ENCODE measurements at regions not wholly inside any gene's neighbourhood (a gene's known extent, or its start where the extent isn't known, plus 50 kb on each side); places are given as distances from the start of the nearest gene placed in this dataset.

DNA sequence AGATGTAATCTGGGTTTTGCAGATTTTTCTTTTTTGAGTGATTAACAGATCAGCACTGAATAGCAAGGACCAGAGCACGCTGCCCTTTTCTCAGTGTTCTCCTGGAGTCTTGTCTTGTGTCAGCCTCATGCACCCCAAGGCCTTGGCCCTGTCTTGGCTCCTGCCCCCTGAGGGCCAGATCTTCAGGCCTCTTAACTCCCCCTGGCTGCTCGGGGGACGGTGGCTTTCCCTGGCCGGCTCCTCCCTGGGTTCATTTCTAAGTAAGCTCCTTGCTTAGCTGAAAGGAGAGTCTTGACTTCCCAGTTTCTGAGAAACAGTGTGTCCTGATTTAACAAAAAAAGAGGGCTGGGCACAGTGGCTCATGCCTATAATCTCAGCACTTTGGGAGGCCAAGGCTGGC is 1139.3 kb downstream of the BRD1 start:
- DNase-seq (ENCODE audit: low read depth): no peak

DNA sequence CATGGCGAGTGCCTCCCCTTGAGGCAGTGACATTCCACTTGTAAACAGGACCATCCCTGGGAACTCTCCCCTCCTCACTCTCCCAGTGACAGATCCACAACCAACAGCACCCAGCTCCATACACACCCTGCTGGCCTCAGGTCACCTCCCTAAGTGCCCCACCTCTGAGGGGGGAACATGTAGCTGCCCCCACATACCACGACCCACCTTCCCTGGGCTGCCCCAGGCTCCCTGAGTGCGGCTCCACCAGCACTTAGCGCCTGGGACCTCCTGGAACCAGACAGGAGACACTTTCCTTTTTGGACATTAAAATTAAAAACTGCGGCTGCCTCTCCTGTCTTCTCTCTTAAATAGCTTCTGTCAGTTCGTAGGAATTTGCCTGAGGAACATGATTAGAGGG is 1140.1 kb downstream of the BRD1 start:
- no peak for DNase-seq (ENCODE audit: low read depth)

DNA sequence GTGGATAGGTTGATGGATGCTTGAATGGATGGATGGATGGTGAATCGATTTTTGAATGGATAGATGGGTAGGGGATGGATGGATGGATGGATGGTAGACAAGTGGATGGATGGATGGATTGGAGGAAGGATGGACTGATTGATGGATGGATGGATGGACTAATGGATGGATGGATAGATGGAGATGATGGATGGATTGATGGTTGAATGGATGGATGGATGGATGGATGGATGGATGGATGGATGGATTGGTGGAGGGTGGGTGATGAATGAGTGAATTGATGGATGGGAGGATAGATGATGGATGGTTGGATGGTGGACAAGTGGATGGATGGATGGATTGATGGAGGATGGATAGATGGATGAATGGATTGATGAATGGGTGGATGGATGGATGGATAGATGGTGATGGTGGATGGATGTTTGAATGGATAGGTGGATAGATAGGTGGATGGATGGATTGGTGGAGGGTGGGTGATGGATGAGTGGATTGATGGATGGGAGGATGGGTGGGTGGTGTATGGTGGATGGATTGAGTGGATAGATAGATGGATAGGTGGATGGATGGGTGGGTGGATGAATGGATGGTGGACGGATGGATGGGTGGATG is 1140.9 kb downstream of the BRD1 start:
- DNase-seq (ENCODE audit: low read depth): no peak

DNA sequence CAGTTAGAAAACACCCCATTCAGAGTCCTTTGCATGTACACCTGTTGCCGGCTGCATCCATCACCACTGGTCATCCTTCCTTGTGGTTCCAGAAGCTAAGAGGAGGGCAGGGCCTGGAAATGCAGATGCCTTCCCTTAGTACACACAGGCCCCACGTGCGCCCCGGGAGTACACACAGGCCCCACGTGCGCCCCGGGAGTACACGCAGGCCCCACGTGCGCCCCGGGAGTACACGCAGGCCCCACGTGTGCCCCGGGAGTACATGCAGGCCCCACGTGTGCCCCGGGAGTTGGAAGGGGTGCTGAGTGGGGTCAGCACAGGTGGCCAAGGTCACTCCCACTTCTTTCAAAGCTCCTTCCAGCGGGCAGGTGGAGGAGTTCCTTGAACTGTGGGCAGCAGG is 1141.9 kb downstream of the BRD1 start:
- DNase-seq (ENCODE audit: low read depth): no peak

DNA sequence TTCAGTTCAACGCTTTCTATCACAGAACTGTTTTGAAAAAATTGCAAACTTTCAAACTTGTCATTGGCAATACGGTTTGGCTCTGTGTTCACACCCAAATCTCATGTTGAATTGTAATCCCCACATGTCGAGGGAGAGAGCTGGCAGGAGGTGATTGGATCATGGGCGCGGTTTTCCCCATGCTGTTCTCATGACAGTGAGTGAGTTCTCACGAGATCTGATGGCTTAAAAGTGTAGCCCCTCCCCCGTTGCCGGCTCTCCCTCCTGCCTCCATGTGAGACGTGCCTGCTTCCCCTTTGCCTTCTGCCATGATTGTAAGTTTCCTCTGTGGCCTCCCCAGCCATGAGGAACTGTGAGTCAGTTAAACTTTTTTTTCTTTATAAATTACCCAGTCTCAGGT is 1144.0 kb downstream of the BRD1 start:
- no peak for DNase-seq (ENCODE audit: low read depth)

DNA sequence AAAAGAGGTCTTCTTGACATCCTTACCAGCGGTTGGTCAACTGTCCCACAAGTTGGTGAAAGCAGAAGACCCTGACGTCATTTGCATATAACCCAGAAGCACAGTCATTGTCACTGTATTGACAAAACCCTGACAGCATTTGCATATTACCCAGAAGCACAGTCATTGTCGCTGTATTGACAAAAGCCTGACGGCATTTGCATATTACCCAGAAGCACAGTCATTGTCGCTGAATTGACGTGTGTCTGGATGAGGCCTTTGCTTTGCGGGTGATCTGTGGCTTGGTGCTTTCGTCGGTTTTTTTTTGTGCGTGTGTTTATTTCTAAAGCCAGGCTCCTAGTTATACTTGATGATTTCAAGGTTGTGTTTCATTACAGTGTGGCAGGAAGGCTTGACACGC is 1145.2 kb downstream of the BRD1 start:
- DNase-seq (ENCODE audit: low read depth): no peak

DNA sequence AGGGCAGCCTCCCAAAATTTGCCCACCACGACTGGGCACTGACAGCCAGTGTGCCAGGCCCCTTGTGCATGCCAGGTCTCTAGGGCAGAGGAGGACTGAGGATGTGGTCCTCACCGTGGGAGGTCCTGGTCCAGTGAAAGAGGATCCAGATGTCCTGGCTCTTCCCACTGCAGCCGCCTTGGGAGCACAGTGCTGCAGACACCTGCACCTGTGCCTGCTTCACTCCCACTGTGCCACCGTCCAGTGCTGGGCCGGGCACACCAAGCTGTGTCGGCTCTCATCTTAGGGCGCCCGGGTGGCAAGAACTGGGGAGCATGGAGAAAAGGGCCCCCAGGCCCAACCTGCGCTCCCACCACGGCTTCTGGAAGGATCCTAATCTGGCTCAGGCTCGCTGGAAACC is 1147.1 kb downstream of the BRD1 start:
- DNase-seq (ENCODE audit: low read depth): no peak

DNA sequence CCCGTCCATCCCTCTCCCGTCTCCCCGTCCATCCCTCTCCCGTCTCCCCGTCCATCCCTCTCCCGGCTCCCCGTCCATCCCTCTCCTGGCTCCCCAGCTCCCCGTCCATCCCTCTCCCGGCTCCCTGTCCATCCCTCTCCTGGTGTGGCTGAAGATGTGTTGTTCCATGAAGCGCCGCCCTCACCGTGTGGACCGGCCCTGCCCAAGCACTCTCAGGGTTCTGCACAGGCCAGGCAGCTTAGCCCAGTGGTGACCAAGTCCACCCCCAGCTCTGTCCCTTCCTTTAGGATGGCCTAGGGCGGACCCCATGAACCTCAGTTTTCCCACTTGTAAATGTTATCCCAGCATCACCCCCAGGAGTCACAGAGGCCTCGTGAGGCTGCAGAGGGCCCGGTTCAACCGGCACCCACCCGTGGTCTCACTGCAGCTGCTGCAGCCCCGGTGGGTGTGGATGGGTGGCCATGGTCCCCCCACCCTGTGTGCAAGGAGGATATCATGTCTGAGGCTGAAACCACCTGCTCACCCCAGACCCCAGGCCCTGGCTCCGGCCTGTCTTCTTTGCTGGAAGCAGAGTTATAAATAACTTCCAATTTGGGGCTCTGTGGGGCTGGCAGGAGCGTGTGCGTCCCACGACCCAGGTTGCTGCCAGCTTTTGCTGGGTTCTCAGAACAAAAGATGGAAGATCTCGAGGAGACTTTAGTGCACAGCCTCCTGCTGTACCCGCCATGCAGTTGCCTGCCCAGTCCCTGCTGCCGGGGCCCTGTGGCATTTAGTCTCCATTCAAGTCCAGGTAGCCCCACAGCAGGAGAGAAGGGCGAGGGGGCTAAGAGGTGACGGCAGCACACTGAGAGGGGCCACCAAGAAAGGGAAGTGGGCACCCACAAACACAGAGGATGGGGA is 1147.8 kb downstream of the BRD1 start:
- no peak for DNase-seq (ENCODE audit: low read depth)

DNA sequence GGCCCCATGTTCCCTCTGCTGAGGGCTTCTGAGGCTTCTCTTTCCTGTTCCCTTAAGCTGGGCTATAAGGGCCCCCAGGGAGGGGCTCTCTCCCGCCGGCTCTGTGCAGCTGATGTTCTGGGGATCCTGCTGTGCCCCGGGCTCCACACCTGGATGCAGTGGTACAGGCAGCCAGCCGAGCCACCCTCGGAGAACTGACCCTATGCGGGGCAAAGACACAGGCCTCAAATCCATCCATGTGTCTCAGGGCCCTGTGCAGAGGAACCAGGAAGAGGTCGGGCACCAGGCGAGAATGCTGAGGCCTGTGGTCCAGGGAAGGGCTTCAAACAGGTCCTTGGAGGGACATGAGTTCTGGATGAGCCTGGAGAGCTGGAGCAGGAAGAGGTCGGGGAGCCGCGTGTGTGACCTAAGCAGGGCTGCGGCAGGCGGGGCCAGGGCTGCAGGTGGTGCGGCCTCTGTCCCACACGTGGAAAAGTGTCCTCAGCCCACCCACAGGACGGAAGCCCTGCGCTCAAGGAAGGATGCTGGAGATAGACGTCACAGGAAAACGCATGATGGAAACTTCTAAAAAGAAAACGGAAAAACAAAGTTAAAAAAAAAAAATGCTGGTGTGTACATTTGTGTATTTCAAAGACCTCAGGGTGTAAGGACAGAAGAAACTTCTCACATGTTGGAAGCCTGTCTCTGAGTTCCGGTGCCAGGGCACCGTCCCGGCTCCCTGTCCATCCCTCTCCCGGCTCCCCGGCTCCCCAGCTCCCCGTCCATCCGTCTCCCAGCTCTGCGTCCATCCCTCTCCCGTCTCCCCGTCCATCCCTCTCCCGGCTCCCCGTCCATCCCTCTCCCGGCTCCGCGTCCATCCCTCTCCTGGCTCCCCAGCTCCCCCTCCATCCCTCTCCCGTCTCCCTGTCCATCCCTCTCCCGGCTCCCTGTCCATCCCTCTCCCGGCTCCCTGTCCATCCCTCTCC is 1149.2 kb downstream of the BRD1 start:
- no peak for DNase-seq (ENCODE audit: low read depth)

DNA sequence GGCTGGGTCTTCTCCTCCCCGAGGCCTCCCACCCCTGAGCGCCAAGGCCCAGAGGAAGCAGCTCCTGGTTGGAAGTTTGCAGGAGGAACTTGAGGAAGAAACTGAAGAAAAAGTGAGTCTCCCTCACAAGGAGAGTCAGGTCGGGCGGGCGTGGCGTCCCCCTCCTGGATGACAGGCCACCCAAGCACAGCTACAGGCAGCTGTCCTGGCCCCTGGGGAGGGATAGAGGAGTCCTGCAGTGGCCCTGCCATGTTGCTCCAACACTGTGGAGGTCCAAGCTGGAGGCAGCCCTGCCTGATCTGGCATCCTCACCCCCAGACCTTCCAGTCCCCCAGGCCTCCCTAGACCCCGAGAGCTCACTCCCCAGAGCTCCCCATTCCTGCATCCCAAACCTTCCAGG is 1150.1 kb downstream of the BRD1 start:
- DNase-seq (ENCODE audit: low read depth): no peak

DNA sequence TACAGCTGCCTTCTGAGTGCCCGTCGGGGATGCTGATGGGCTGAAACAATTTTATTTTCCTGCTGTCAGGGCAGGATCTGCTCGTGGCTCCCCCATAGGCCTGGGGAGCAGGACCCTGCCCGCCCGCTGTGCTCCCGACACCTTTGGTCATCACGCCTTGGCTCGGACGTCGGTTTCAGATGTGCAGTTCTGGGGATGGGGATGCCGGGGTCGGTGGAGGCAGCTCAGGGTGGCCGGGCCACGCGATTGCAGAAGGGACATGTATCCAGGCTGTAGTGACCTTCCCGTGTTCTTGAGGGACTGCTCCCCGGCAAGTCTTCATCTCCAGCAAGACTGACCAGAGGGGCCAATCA is 1150.5 kb downstream of the BRD1 start:
- DNase-seq (ENCODE audit: low read depth): no peak

DNA sequence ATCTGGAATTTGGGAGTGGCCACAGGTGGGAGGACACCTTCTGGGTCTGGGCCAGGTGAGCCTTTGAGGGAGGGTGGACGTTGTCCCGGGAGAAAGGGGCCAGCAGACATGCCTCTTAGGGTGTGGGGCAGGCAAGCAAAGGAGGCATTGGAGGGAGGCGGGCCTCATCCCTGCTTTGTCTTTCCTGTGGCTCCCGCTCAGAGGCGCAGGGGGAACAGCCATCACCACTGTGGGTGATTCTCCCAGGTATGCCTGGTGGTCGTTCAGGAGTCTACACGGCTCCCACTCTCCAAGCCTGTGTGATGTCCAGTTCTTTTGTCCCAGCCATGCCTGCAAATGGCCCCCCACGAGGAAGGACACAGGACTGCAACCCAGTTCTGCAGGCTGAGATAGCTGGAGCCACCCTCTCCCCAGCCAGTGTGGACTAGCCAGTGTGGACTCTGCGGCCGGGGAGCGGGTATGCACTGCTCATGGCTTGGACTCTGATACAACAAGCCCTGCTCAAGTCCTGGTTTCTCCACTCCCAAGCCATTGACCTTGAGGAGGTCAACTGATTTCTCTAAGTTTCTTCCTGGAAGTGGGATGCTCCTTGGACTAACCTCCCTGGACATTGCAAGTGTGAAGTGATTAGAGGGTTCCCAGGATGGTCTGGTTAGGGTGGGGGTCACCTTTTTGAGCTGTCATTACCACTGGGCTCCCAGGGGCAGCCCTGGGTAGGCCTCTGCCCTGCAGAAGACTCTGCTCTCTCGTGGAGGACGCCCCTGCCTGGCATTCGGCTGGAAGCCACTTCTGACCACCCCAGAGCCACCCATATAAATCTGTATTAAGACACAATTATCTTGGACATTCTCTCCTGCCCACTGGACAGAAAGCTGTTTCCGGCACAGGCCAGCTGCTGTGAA is 1151.2 kb downstream of the BRD1 start:
- no peak for DNase-seq (ENCODE audit: low read depth)

DNA sequence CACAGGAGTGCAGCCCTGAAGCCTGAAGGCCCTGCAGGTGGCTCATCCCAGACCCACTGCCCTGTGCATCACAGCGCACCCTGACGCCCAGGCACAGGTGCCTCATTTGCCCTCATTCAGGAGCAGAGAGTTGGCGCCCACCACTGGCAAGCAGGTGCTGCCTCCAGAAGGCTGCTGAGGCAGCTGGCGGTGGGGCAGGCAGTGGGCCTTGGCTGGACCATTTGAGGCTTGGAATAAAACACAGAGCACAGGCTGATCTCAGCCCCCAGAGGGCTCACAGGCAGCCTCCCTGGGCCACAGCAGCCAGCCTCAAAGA is 1151.9 kb downstream of the BRD1 start:
- no peak for DNase-seq (ENCODE audit: low read depth)

DNA sequence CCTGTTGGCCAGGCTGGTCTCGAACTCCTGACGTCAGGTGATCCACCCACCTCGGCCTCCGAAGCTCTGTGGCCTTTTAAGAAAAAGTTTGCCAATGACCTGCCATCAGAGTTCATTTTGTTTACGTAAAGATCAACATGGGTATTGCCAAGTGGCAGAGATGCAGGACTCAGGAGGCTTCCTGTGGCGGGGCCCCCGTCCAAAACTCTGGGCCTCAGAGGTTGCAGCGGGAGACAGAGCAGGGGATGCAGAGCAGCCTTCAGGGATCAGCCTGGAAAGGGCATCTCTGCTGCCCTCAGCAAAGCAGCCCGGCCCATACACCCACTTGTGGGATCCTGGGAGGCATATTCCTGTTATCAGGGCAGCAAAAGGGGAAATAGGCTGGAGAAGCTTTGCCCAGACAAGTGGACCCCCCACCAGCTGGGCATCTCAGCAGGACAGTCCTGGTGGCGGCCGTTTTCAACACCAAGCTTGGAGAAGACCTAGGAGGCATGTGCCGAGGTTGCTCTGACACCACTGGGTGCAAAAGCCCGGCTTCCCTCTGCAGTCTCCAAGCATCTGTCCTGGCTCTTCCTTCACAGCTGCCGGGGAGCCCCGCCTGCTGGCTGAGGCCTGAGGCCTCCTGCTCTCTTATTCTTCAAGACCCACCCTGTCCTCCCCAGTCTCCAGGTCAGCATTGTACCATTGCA is 1152.4 kb downstream of the BRD1 start:
- DNase-seq (ENCODE audit: low read depth): no peak

DNA sequence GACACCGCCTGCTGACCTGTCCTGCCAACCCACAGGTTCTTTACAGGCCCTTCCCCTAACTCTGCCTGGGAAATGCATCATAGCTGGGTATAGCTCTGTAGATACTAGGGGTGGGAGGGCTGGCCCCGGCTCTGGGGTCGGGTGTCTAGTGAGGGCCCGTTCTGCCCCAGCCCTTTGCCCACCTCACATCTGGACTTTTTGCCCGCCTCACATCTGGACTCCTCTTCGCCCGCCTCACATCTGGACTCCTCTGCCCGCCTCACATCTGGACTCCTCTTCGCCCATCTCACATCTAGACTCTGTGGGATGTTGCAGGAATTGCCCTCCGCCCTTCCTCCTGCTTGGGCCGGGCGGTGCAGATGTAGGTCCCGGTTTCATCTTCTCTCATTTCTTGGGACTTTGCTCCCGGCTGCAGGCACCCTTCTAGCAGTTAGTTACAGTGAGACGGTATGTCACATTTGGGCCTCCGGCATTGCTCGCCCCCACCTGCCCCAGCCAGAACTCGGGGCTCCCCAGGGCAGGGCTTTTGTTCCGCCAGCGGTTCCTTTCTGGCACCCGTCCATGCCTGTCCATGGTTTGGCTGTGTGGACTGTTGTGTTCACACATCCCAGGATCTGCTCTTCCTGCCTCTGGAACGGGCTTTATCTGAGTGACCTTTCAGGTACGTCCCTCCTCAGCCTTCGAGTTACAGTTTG is 1153.7 kb downstream of the BRD1 start:
- no peak for DNase-seq (ENCODE audit: low read depth)

DNA sequence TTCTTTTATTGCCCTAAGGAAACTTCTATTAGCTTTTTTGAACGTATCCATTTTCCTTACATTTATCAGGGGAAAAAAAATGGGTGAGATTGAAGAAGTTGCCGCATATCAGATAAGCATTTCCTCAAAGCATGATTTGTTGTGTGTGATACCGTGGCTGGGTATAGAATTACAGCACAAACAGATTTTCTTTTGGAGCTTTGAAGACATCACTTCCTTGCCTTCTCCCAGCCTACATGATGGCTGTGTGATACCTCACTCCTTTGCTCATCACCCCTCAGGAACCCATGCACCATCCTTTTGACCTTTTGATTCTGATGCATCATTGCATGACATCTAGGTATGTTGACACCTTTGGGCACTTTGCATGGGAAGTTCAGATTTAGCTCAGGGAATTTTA is 1155.3 kb downstream of the BRD1 start:
- DNase-seq (ENCODE audit: low read depth): no peak

DNA sequence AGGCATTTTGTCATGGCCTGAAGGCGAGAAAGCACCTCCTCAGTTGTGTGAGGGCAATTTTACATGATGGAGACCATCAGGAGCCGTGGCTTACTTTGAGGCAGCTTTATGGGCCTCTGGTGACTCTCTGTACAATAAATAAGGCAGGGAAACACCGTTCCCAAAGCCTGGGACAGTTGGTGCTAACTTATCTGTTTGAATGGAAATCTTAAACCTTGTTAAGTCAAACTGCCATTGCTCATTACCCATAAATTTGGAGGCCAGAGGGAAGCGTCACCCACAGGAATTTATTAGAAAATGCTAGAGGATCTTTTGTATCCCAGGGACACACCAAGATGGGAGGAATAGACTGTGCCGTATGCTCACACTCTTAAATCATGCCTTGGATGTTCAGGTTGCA is 1156.9 kb downstream of the BRD1 start:
- DNase-seq (ENCODE audit: low read depth): no peak

DNA sequence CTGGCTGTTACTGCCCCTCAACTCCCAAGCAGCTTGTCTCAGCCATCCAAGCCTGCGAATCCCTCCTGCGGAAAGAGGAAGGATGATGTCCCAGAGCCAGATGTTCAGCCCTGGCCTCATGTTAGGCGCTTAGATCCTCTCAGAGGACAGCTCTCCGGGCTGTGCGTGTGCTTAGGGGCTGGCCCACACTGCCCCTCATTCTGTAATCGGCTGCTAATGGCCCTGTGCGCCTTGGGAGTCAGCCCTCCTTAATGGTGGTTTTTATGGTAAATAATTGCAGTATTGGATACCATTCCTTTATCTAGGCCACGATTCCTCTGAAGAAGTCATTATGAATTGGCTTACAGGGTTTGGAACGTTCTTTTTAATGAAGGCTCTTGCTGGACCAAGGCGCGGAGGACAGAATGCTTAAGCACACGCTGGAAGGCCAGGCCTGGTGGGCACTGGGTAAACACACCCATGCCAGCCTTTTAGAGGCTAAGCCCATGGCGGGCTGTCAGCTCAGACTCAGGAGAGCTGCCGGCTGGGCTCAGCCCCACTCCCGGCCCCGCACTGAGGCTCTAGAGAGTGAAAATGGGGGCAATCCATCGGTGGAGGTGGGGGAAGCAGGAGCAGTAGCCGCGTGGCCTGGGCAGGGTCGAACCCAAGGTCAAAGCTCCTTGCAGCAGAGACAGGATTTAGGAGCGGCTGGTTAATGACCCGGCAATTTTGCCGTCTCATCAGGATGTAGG is 1157.5 kb downstream of the BRD1 start:
- DNase-seq (ENCODE audit: low read depth): no peak

DNA sequence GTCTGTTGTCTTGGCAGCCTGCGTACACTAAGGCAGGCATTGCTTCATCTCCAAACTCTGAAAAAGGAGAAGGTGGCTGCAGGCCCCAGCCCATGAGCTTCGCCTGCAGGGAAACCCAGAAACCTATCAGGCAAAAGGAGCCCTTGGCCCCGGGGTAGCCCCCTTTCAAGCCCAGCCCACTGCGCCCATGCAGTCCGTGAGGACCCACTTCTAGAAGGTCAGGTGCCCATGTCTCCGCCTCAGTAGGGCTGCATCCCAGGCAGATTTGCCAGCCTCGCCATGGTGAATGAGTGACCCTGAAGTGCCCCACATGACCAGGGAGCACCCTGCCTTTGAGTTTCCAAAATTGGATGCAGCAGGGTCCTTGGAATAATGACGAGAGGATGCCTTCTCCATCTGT is 1158.4 kb downstream of the BRD1 start:
- no peak for DNase-seq (ENCODE audit: low read depth)
